Femur (tissue), 1 donor: ENCODE measurements at regions not wholly inside any gene's neighbourhood (a gene's known extent, or its start where the extent isn't known, plus 50 kb on each side); places are given as distances from the start of the nearest gene placed in this dataset.
A peak's percentile ranks its signal among the peaks of the same experiment; 100 is the strongest.
"Not testable (repeated sequence)": the region's sequence is repeated elsewhere in the genome, so short reads cannot be mapped to it uniquely, and the experiment has no call there.

Experiments used
- DNase-seq: peaks from one replicate; pipeline ENCODE4 v3.0.0-alpha.2; 2017

DNA sequence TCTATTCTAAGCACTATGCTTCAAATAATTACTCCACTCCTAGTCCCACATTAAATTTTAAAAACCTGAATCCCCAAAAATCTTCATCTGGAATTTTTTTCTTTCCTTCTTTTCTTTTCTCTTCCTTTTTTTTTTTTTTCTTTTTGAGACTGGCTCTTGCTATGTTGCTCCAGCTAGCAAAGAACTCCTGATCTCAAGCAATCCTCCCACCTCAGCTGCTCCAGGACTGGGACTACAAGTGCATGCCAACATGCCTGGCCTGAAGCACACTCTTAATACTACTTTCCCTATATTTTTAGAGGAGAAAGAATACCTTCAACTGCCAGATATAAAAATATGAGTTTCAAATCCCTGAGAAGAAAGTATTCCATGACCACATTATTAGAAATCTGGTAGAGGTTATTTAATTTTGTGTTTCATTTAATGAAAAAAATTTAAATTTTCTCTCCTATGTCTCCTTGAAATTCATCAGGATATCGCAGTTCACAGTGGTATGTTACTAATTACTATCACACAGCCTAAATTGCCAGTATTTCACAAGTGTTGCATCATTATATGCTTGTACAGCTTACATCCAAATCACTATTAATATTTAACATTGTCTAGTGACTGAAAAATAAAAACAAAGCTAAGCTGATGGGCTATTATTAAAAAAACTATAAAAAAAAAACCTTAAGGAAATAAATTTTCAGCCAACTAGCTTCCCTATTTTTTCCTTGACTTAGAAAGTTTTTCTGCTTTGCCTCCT, 227.8 kb downstream of the NAF1 start:
- DNase-seq: no peak

GRCh38 chr4:162935214-162935613, 231.5 kb downstream of the NAF1 start:
- no peak for DNase-seq

DNA sequence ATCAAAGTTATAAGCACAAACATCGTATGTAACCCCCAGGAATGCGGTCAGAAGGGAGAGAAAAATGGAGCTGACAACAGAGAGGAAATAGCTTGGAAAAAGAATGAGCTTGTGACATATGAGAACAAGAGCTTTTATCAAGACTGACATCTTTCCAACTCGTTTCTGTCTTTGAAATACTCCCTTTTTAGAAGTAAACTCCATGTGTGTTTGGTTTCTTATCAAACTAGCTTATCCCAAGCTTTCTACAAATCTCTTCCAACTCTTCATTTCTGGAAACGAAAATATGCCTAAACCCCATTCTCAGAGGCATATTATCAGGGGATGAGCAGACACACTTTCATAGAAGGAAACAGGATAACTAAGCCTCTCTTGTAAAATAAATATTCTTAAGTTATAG, 235.4 kb downstream of the NAF1 start:
- no peak for DNase-seq

DNA sequence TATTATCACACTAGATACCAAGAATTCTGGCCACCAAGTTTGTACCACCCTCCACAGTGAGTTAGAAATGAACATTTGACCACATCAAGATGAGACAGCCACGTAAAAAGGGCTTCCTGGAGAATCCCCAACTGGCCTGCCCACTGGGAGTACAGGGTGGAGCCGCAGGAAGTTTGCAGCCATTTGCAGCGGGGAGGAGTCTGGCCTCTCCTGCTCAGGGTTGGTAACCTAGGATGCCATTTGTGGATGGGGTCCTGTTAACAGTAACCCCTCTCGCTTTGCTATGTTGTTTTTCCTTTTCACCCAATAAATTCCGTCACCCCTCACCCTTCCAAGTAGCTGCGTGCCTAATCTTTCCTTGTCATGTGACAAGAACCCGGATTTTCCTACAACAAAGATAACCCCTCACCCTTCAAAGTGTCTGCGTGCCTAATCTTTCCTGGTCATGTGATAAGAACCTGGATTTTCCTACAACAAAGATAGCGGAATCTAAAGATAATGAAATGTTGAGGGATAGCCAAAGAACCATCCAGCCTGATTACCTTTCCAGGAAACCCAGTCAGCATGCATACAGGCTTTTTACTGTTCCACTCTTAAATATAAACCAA, 245.4 kb downstream of the NAF1 start:
- no peak for DNase-seq

- no peak for DNase-seq
Measured at GRCh38 chr4:162920649-162921048, 246.0 kb downstream of the NAF1 start.

DNA sequence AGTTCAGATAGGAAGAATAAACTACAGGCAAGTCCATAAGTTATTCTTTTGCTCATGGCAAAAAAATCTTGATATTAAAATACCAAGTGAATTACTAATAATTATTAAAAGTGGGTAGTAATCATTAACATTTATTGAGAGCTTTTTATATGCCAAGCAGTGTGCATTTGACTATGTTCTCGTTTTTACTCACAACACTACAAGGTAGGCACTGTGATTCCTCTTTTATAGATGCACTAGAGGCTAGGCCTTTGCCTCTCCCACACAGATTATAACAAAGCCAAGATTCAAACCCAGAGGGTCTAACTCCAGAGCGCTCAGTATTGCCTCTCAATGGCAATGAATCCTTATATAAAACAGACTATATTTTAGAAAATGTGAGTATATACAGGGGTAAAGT, 254.2 kb downstream of the NAF1 start:
- no peak for DNase-seq

DNA sequence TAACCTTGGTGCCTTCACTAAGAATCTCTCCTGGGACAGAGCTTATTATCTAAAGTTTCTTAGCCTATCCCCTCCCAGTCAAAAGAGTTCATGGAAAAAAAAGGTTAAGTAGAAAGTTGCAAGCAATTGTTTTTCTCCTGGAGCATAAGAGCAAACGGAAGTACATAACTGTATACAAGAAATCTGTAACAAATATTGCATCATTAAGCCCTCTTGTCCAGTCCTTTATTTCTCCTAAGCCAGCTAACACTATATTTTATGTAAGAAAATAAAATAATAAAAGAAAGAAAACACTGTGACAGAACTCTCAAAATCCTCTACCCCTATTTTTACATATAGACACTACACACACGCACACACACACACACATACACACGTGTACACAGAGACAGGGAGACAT, 255.3 kb downstream of the NAF1 start:
- DNase-seq: no peak

DNA sequence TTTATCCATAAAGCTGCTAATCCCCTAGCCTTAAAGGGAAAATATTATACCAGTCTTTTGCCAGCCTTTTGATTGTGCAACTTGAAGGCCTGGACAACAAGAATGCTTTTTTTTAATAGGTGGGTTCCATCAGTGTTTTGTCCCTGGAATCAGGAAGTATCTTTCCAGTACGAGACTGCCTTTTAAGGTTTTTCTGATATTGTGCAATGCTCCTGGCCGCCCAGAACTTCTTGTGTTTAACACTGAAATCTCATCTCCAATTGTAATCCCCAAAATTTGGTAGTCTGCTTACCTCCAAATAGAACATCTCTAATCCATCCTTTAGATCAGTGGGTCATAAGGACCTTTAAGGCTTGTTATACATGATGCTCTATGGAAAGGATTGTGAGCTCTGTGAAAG, 256.7 kb downstream of the NAF1 start:
- DNase-seq: no peak

DNA sequence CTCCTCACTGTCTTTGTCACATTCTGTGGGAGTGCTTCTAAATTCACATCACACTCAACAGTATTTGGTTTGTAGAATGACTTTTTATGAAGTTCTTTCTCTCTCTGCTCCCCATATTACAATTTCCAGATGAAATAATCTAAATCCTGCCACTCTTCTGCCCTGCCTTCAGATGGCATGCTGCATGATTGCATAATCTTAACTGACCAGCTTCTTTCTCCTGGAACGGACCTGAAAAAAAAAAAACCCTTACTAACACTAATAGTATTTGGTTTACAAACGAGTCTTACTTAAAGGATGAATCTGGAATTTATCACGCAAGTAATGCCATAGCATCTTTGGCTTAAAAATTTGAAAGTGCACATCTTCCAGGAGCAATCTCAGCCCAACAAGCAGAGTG, 272.3 kb downstream of the NAF1 start:
- DNase-seq: no peak

DNA sequence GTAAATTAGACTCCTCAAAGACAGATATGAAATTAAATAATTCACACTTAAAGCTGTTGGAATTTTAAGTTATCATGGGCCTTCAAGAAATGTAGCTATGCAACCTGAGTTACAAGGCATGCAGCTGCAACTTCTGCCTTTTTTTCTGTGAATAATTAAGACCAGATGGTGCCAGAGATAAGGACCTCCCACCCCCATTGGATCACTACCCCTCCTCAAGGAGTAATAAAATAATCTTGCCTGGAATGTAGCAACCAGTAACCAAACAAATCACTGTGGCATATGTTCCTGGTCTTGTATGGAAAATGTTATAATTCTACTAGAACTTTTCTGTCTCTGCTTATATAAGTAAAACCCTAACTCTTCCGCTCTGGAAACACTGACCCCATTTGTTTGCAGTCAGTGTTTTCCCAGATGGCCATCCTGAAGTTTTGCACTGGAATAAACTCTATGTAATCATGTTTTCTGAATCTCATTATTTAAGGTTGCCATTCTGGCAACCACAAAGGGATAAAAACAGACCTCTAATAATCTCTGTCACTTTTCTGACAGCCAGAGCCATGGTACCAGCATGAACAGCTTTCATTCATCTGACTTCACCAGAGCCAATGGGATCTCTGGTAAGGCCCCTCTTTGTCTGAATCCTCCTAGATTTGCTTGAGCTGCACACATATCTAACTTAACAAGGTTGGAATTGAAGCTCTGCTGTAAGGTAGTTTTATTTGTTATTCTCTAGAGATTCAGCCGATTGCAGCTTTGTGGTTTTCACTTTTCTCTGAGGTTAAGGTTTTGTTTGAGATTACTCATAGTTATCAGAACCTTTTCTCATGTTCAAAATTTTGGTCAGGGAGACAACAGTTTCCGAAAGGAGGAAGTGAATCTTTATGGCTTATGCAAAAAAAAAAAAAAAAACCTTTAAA, 274.6 kb downstream of the NAF1 start:
- peak; percentile 44 for DNase-seq

- DNase-seq: no peak
Measured at GRCh38 chr4:162878096-162878495, 288.6 kb downstream of the NAF1 start.

- DNase-seq: no peak
Measured at GRCh38 chr4:162874748-162875147, 291.9 kb downstream of the NAF1 start.

GRCh38 chr4:162871990-162872389, 294.7 kb downstream of the NAF1 start:
- DNase-seq: peak; percentile 59

DNA sequence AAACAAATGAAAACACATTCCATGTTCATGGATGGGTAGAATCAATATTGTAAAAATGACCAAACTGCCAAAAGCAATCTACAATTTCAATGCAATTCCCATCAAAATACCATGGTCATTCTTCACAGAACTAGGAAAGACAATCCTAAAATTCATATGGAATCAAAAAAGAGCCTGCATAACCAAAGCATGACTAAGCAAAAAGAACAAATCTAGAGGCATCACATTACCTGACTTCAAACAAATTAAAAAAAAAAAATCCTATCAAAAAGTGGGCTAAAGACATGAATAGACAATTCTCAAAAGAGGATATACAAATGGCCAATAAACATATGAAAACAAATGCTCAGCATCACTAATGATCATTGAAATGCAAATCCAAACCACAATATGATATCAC, 297.5 kb downstream of the NAF1 start:
- no peak for DNase-seq

- no peak for DNase-seq
Measured at GRCh38 chr4:162866565-162866964, 300.1 kb downstream of the NAF1 start.

DNA sequence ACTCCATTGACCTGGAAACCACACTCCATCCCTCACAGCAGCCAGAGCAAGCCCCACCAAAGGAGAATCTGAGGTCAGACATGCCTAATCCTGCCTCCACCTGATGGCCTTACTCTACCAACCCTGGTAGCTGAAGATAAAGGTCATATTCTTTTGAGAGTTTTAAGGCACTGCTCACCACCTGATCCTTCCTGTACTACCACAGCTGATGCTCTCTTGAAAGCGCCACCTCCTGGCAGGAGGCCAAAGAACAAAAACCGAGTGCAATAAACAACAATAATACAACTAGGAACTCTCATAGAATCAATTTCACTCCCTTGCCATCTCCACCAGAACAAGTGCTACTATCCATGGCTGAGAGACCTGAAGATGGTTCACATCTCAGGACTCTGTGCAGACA, 301.6 kb downstream of the NAF1 start:
- no peak for DNase-seq

DNA sequence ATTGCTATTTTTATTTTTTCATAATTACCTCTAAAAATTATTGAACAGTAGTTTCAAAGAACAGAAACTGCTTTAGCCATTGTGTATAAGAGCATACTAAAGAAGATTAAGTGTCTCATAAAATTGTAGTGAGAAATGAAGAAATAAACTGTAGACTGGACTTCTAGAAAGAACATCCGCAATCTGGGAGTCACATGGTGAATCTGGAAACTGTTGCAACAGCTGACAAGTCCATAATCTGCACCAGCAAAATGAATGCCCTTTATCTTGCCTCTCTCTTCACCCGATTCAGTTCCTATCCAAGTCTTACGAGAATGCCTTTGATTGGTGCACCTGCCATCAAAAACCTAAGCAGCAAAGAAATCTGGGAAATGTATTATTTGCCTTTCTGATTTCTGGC, 312.9 kb downstream of the NAF1 start:
- no peak for DNase-seq

DNA sequence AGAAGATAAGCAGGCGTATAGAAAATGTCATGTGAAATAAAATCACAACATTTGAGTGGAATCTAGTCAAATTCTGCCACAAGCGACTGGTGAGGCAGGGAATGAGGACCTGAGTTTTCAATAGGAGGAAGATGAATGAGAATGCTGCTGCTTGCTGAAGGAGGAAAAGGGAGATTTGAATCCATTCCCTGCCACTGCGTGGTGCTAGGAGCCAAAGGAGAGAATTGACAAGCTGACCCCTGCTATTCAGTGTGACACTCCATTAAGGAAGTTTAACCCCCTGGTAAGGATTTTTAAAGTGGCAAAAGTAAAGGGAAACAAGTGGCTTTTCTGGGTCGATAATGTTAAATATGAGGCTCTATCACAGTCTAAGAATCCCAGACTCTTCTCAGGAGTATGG, 314.0 kb downstream of the NAF1 start:
- no peak for DNase-seq

- DNase-seq: not testable (repeated sequence)
Measured at GRCh38 chr4:162851241-162851758, 315.4 kb downstream of the NAF1 start.

DNA sequence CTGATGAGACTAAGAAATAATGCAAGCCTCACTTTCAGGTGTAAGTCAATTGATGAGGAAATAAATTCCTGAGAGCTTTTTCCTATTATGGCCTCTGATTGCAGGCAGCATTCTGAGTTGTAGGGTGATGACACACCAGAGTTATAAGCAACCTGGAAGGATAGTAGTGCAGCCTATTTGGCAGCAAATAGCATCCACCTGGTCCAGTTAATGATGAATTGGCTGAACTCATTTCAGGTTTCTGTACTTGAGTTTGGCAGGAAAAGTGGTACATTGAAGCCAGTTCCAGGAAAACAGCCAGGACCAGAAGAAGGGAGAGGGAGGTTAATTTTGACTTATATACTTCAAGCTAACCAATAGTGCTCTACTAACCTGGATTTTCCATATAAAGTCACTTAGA, 316.8 kb downstream of the NAF1 start:
- DNase-seq: peak; percentile 59

DNA sequence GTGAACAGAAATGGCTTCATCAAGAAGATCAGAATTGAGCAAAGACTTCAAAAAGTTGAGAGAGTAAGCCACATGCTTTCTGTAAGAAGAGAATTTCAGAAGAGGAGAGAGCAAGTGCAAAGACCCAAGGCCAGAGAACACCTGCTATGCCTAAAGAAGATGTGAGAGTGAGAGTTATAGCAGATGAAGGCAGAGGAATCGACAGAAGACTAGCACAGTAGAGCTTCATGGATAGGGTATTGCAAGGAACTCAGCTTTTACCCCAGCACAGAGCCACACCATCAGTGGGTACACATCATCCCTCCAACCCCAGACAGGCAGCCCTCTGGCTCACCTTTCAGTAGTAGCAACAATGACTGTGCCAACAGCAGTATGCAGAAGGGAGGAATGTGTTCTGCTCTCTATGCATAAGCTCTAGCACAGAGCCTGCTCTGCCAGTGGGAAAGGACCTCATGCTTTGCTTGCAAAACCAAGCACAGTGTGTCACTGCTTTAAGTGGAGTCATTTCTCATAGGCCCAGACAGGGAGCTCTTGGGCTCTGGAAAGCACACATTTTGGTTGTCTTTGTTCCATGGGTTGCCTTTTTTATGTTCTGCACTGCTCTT, 318.6 kb downstream of the NAF1 start:
- DNase-seq: no peak

GRCh38 chr4:162841753-162842152, 324.9 kb downstream of the NAF1 start:
- DNase-seq: no peak

GRCh38 chr4:162839814-162840213, 326.9 kb downstream of the NAF1 start:
- DNase-seq: no peak
